Panc1 (cell line): ENCODE measurements at regions not wholly inside any gene's neighbourhood (a gene's known extent, or its start where the extent isn't known, plus 50 kb on each side); places are given as distances from the start of the nearest gene placed in this dataset.

Source experiments
- ATAC-seq: fragments of 200-7000 bp; cut with Tn5 transposase; 2 replicates; pipeline ENCODE4 v1.9.1; 2020; ENCODE audit warnings: mild to moderate bottlenecking, moderate library complexity
- BruUV-seq: library from RNA; stranded (reverse); fragments of 400-500 nt; replicated peaks from 2 replicates; lab custom pipeline; 2021; lab: Mats Ljungman, UMichigan
- CTCF ChIA-PET: fragments of 300-600 bp; sonication (Branson Sonifier 250); formaldehyde crosslinking; loops from one replicate; lab custom pipeline; 2022; ENCODE audit warnings: antibody characterized with exemption; lab: Charles Lee
- POLR2A ChIA-PET: fragments of 300-600 bp; sonication (Branson Sonifier 250); formaldehyde crosslinking; loops from one replicate; lab custom pipeline; 2022; ENCODE audit warnings: antibody characterized with exemption; lab: Charles Lee
- DNase-seq: peaks from one replicate; pipeline ENCODE4 v3.0.0-alpha.2; 2010; ENCODE audit warnings: low read depth, low spot score
- H3K27ac ChIP-seq: 2 replicates; pipeline ENCODE4 v1.5.1; 2011; ENCODE audit warnings: mild to moderate bottlenecking, low read length, inconsistent platforms
- H3K27me3 ChIP-seq: fragments of 200-500 bp; sonication (Bioruptor generic); 2 replicates; pipeline ENCODE4 v1.6.0; 2014; ENCODE audit warnings: low read length, inconsistent platforms; ENCODE audit not compliant: control insufficient read depth, insufficient read depth
- H3K36me3 ChIP-seq: fragments of 200-500 bp; sonication (Bioruptor generic); 2 replicates; pipeline ENCODE4 v1.5.1; 2014; ENCODE audit warnings: inconsistent platforms, mild to moderate bottlenecking, low read length, moderate library complexity; ENCODE audit not compliant: control insufficient read depth, insufficient read depth
- H3K4me1 ChIP-seq: 2 replicates; pipeline ENCODE4 v1.5.1; 2011; ENCODE audit warnings: inconsistent platforms, mild to moderate bottlenecking, low read length, moderate library complexity; ENCODE audit not compliant: control insufficient read depth, insufficient read depth
- H3K4me3 ChIP-seq, 2 experiments: 2 replicates each; pipeline ENCODE4 v1.5.1; 2011 to 2012; ENCODE audit warnings: low read depth in 2 of 2, low read length in 2 of 2, mild to moderate bottlenecking in 2 of 2, inconsistent platforms in 1 of 2, moderate library complexity in 1 of 2
- H3K9me3 ChIP-seq: fragments of 200-500 bp; sonication (Bioruptor generic); 2 replicates; pipeline ENCODE4 v1.5.1; 2014; ENCODE audit warnings: low read depth, mild to moderate bottlenecking, inconsistent platforms, low read length, moderate library complexity; ENCODE audit not compliant: control insufficient read depth, insufficient read depth
- CTCF ChIP-seq: fragments of 450-650 bp; IDR thresholded peaks from 2 replicates; pipeline ENCODE4 v1.5.1; 2017; ENCODE audit warnings: mild to moderate bottlenecking
- POLR2AphosphoS5 ChIP-seq: IDR thresholded peaks from 2 replicates; pipeline ENCODE4 v1.6.1; 2012; ENCODE audit warnings: mild to moderate bottlenecking, low read depth, low read length, moderate library complexity
- REST ChIP-seq, 2 experiments: IDR thresholded peaks; 2 replicates each; pipeline ENCODE4 v1.6.1; 2011 to 2012; ENCODE audit warnings: low read depth in 2 of 2, control low read depth in 1 of 2, low read length in 1 of 2, mild to moderate bottlenecking in 1 of 2, moderate library complexity in 1 of 2; ENCODE audit not compliant: insufficient read depth in 1 of 2
- SIN3A ChIP-seq: IDR thresholded peaks from 2 replicates; pipeline ENCODE4 v1.6.1; 2012; ENCODE audit warnings: low read depth, mild to moderate bottlenecking, low read length, moderate library complexity, borderline replicate concordance; ENCODE audit not compliant: insufficient read depth
- TCF7L2 ChIP-seq: IDR thresholded peaks from 2 replicates; pipeline ENCODE4 v1.6.1; 2011; ENCODE audit warnings: mild to moderate bottlenecking, low read depth, low read length, inconsistent platforms
- in situ Hi-C: cut with HindIII; loops from 2 replicates; pipeline ENCODE4 v1.10.0; 2016; ENCODE audit warnings: low sequenced_read_pairs, low pct_unique_long_range_greater_than_20kb
- intact Hi-C: fragments of 100-400 bp; cut with micrococcal nuclease; formaldehyde crosslinking; loops from one replicate; pipeline ENCODE4 v1.10.0; 2022; ENCODE audit not compliant: unreplicated experiment

GRCh38 chr1:82121421-82121820 is 320.7 kb downstream of the ADGRL2 start:
- no peaks in the 10 kb centered on the region for H3K9me3 ChIP-seq
- no peaks in the 10 kb centered on the region for H3K27me3 ChIP-seq
- ATAC-seq (no peak), DNase-seq (no peak)
- no peaks in the 10 kb centered on the region for H3K4me1 ChIP-seq
- no peak overlapping the region for H3K4me3 ChIP-seq
- no TSS peak for BruUV-seq
- ChIA-PET CTCF (no interaction called here), POLR2A (no interaction called here)
- no peaks in the 10 kb centered on the region for H3K36me3 ChIP-seq
- H3K27ac ChIP-seq, result no peak overlapping the region
- in situ Hi-C loops, result no loop called here
- intact Hi-C loops, result no loop called here
- TF ChIP-seq POLR2AphosphoS5 (no peak), CTCF (no peak), TCF7L2 (no peak), SIN3A (no peak), REST (IDR thresholded peaks at IDR 0.05; ENCODE audit: insufficient read depth in 1 of 2, low read depth in 2 of 2, low read length in 1 of 2) (no peak)

- BruUV-seq, result no TSS peak
These were observed 315.4 kb downstream of the ADGRL2 start for GRCh38 chr1:82116105-82116504.

More at GRCh38 chr1:82116105-82116504, 315.4 kb downstream of the ADGRL2 start:
- DNase-seq (no peak), ATAC-seq (no peak)
- TF ChIP-seq REST (IDR thresholded peaks at IDR 0.05; ENCODE audit: insufficient read depth in 1 of 2, low read depth in 2 of 2, low read length in 1 of 2) (no peak), CTCF (no peak), TCF7L2 (no peak), SIN3A (no peak), POLR2AphosphoS5 (no peak)
- no peaks in the 10 kb centered on the region for H3K9me3 ChIP-seq
- CTCF ChIA-PET, result interaction anchor here (0.6 kb wide), 1 partner anchor 870 kb away, joined by 3 read pairs; no protein-coding TSS in a partner anchor
- POLR2A ChIA-PET, result no interaction called here
- in situ Hi-C loops, result no loop called here
- H3K4me3 ChIP-seq, result no peak overlapping the region
- intact Hi-C loops, result no loop called here
- H3K4me1 ChIP-seq, result no peaks in the 10 kb centered on the region
- H3K27ac ChIP-seq, result no peak overlapping the region
- no peaks in the 10 kb centered on the region for H3K27me3 ChIP-seq
- no peaks in the 10 kb centered on the region for H3K36me3 ChIP-seq
